ENCODE measurements at regions not wholly inside any gene's neighbourhood (a gene's known extent, or its start where the extent isn't known, plus 50 kb on each side); places are given as distances from the start of the nearest gene placed in this dataset.

DNA sequence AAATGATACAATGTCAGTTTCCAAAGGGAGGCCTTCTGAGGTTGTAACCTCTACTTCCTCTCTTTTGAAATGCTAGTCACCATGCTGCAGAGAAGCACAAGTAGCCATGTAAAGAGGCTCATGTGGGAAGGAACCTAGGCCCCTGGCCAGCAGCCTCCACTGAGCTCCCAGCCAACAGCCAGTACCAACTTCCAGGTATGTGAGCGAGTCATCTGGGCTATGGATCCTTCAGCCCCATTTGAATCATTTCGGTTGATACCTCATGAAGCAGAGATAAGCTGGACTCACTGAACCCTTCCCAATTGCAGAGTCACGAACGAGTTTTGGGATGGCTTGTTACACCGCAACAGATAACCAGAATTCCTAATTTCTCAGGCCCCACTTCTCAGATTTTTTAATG is 187.0 kb upstream of the LDB2 start:
- Histone ChIP-seq H3K4me3 (ENCODE audit: low read length) (no peak overlapping the region), H3K4me1 (ENCODE audit: control insufficient read depth, insufficient read depth, low read length) (no peaks in the 10 kb centered on the region), H3K9me3 (replicated peaks; ENCODE audit: control insufficient read depth, low read depth, low read length) (no peaks in the 10 kb centered on the region), H3K27me3 (ENCODE audit: control insufficient read depth, insufficient read depth, low read length) (no peaks in the 10 kb centered on the region), H3K36me3 (ENCODE audit: control insufficient read depth, insufficient read depth, low read length) (no peaks in the 10 kb centered on the region), H3K27ac (ENCODE audit: low read length) (no peak overlapping the region)
- WGBS (ENCODE audit: insufficient coverage), result 100% methylated on average over 1 of the region's 5 CpGs
- DNase-seq, result no peak

DNA sequence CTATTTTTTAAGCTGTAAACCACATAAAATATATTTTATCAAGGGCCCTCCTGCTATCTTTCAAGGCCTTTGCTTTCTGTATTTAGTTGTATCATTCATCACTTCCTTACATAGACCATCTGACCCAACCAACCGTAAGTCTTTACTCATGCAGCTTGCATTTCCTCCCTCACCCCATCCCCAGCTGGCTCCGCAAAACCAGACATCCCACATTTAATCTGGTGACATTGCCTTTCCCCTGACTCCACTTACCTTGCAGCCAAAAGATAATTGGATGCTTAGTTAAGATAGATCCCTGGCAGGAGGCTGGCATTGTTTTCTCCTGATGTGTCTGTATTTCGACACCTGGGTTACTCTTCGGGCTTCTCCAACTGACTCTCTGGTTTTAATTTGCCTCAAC is 183.7 kb upstream of the LDB2 start:
- Histone ChIP-seq H3K27ac (ENCODE audit: low read length) (no peak overlapping the region), H3K9me3 (replicated peaks; ENCODE audit: control insufficient read depth, low read depth, low read length) (no peaks in the 10 kb centered on the region), H3K4me3 (ENCODE audit: low read length) (no peak overlapping the region), H3K4me1 (ENCODE audit: control insufficient read depth, insufficient read depth, low read length) (no peaks in the 10 kb centered on the region), H3K27me3 (ENCODE audit: control insufficient read depth, insufficient read depth, low read length) (no peaks in the 10 kb centered on the region), H3K36me3 (ENCODE audit: control insufficient read depth, insufficient read depth, low read length) (no peaks in the 10 kb centered on the region)
- WGBS (ENCODE audit: insufficient coverage), result 54% methylated on average over 3 of the region's 4 CpGs
- DNase-seq, result no peak

DNA sequence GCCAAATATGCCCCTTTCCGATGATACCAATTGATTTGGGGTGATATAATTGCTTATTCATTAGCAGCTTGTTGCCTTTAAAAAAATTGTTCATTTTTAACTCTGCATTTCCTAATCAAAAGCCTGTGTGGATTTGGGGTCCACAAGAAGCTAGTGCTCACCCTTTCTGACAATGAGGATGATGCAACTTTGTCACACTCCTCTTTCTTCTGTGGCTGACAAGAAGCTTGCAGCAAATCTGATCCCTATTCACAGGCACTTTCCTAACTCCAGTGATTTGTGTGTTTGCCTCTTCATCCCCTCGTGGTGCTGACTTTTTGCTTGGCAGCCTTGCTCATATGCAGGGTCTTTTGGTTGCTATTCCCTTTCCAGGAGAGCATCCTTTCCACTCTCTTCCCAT is 182.7 kb upstream of the LDB2 start:
- 58% methylated on average over 1 of the region's 2 CpGs for WGBS (ENCODE audit: insufficient coverage)

DNA sequence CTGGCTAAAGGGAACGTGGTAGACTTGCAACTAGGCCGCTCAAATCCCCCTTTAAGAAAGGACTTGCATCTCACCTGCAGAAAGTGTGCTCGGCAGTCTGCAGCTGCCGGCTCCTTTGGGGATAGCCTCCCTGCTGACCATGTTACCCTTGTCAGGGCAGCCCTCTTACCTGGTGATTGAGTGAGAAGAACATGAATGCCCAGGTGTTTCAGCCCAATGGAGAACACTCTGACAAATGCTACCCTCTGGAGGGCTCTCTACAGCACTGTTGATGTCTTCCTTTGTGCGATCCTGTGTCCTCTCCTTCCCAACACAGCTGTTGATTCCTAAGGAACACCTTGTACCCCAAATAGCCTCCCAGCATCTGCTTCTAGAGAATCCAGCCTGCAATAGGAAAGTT is 178.7 kb upstream of the LDB2 start:
- no peaks in the 10 kb centered on the region for H3K9me3 ChIP-seq (replicated peaks; ENCODE audit: control insufficient read depth, low read depth, low read length)
- H3K4me3 ChIP-seq (ENCODE audit: low read length), result no peak overlapping the region
- no peaks in the 10 kb centered on the region for H3K4me1 ChIP-seq (ENCODE audit: control insufficient read depth, insufficient read depth, low read length)
- no peak for DNase-seq
- no peaks in the 10 kb centered on the region for H3K36me3 ChIP-seq (ENCODE audit: control insufficient read depth, insufficient read depth, low read length)
- H3K27me3 ChIP-seq (ENCODE audit: control insufficient read depth, insufficient read depth, low read length), result no peaks in the 10 kb centered on the region
- 86% methylated on average over 3 of the region's 5 CpGs for WGBS (ENCODE audit: insufficient coverage)
- H3K27ac ChIP-seq (ENCODE audit: low read length), result no peak overlapping the region

More for the DNA sequence above, 182.7 kb upstream of the LDB2 start:
- Histone ChIP-seq H3K36me3 (ENCODE audit: control insufficient read depth, insufficient read depth, low read length) (no peaks in the 10 kb centered on the region), H3K4me1 (ENCODE audit: control insufficient read depth, insufficient read depth, low read length) (no peaks in the 10 kb centered on the region), H3K27ac (ENCODE audit: low read length) (no peak overlapping the region), H3K27me3 (ENCODE audit: control insufficient read depth, insufficient read depth, low read length) (no peaks in the 10 kb centered on the region), H3K9me3 (replicated peaks; ENCODE audit: control insufficient read depth, low read depth, low read length) (no peaks in the 10 kb centered on the region), H3K4me3 (ENCODE audit: low read length) (no peak overlapping the region)
- no peak for DNase-seq

DNA sequence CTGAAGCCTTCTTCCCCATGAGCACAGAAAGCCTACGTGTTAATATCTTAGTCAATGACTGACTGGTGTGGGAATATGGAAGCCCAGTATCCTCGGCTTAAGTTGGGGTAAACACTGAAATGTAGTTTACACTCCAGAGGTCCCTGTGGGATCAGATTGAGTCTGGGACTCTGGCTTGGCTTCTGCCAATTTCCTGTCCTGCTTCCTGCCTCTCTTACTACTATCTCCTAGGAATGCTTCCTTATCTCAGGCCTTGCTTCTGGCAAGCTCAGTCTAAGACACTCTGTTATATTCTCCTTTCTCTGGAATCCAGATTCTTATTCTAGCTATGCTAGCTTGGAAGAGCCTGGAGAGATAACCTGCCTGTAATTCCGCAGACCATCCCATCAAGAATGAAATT is 174.0 kb upstream of the LDB2 start:
- Histone ChIP-seq H3K27ac (ENCODE audit: low read length) (no peak overlapping the region), H3K4me1 (ENCODE audit: control insufficient read depth, insufficient read depth, low read length) (no peaks in the 10 kb centered on the region), H3K9me3 (replicated peaks; ENCODE audit: control insufficient read depth, low read depth, low read length) (no peaks in the 10 kb centered on the region), H3K36me3 (ENCODE audit: control insufficient read depth, insufficient read depth, low read length) (no peaks in the 10 kb centered on the region), H3K4me3 (ENCODE audit: low read length) (no peak overlapping the region), H3K27me3 (ENCODE audit: control insufficient read depth, insufficient read depth, low read length) (no peaks in the 10 kb centered on the region)
- no peak for DNase-seq
- WGBS (ENCODE audit: insufficient coverage), result 80% methylated on average over 1 of the region's 3 CpGs

DNA sequence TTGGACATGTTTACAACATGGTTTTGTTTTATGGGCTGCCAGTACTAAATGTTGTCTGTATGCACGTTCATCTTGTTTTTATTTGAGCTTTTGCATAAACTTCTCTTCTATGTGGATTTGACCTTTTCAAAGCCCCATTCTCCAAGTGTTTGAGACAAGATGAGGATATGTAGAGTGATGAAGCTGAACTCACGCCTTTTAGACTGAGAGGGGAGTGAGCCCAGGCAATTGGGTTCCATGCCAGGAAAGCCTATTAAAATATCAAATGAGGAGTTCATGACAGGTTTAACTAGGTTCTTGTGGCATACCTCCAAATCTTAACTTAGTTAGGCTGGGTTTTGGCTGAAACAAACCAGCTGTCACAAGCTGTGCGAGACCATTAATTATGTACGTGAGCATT is 170.4 kb upstream of the LDB2 start:
- Histone ChIP-seq H3K4me1 (ENCODE audit: control insufficient read depth, insufficient read depth, low read length) (no peaks in the 10 kb centered on the region), H3K4me3 (ENCODE audit: low read length) (no peak overlapping the region), H3K36me3 (ENCODE audit: control insufficient read depth, insufficient read depth, low read length) (no peaks in the 10 kb centered on the region), H3K27me3 (ENCODE audit: control insufficient read depth, insufficient read depth, low read length) (no peaks in the 10 kb centered on the region), H3K9me3 (replicated peaks; ENCODE audit: control insufficient read depth, low read depth, low read length) (no peaks in the 10 kb centered on the region), H3K27ac (ENCODE audit: low read length) (no peak overlapping the region)
- 67% methylated on average over 1 of the region's 4 CpGs for WGBS (ENCODE audit: insufficient coverage)
- DNase-seq, result no peak

DNA sequence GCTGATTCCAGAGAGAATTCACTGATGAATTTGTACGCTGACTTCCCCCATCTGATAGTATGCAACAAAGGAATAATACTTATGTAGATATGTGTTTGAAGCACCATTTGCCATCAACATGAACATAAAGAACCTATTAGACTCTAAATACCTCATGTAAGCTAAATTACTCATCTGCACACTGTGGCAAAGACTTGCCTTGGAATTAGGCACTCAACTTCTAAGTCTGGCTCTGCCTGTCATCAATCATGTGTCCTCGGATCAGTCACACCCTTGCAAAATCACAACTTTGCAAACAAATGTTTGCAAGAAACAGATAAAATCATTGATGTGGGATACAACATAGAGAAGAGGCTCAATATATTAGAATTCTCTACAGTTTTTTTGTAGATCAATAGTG is 169.9 kb upstream of the LDB2 start:
- Histone ChIP-seq H3K27ac (ENCODE audit: low read length) (no peak overlapping the region), H3K4me3 (ENCODE audit: low read length) (no peak overlapping the region), H3K9me3 (replicated peaks; ENCODE audit: control insufficient read depth, low read depth, low read length) (no peaks in the 10 kb centered on the region), H3K36me3 (ENCODE audit: control insufficient read depth, insufficient read depth, low read length) (no peaks in the 10 kb centered on the region), H3K27me3 (ENCODE audit: control insufficient read depth, insufficient read depth, low read length) (no peaks in the 10 kb centered on the region), H3K4me1 (ENCODE audit: control insufficient read depth, insufficient read depth, low read length) (no peaks in the 10 kb centered on the region)
- WGBS (ENCODE audit: insufficient coverage), result no CpG with 5 or more reads among the region's 2 CpGs
- DNase-seq, result no peak

DNA sequence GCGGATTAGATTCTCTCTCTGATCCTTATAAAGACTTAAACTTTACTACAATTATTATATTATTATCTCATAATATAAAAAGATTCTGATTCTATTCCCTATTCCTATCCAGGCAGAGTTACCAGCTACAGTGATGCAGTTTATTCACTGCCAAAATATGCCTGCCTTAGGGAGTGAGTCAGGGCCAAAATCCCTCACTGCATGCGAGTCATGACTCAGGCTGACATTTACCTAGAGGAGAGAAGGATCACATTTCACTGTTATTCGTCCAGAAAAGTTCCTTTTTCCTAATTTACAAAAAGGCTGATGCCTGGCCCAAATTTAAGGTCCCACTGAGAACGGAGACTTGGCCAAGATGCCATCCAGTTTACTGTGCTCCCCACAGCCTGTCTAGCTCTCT is 168.5 kb upstream of the LDB2 start:
- H3K4me3 ChIP-seq (ENCODE audit: low read length), result no peak overlapping the region
- 45% methylated on average over 2 of the region's 4 CpGs for WGBS (ENCODE audit: insufficient coverage)
- H3K4me1 ChIP-seq (ENCODE audit: control insufficient read depth, insufficient read depth, low read length), result no peaks in the 10 kb centered on the region
- H3K27me3 ChIP-seq (ENCODE audit: control insufficient read depth, insufficient read depth, low read length), result no peaks in the 10 kb centered on the region
- no peak overlapping the region for H3K27ac ChIP-seq (ENCODE audit: low read length)
- peak; percentile 11 for DNase-seq
- H3K36me3 ChIP-seq (ENCODE audit: control insufficient read depth, insufficient read depth, low read length), result no peaks in the 10 kb centered on the region
- no peaks in the 10 kb centered on the region for H3K9me3 ChIP-seq (replicated peaks; ENCODE audit: control insufficient read depth, low read depth, low read length)

DNA sequence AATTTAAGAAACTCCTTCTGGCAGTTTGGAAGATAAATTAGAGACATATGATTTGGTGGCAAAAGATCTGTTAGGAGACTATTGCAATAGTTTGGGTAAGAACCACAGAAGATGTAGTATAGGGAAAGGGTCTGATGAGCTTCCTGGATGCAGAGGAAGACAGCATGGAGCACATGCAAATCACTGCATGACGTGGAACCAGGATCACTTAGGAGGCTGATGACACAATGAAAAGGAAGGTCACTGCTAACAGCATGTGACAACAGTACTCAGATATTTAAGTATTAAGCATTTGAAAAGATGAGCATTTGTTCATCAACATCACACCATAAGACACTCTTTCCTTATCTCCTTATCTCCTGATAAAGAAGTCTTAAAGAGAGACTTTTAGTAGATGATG is 167.8 kb upstream of the LDB2 start:
- Histone ChIP-seq H3K9me3 (replicated peaks; ENCODE audit: control insufficient read depth, low read depth, low read length) (no peaks in the 10 kb centered on the region), H3K27me3 (ENCODE audit: control insufficient read depth, insufficient read depth, low read length) (no peaks in the 10 kb centered on the region), H3K36me3 (ENCODE audit: control insufficient read depth, insufficient read depth, low read length) (no peaks in the 10 kb centered on the region), H3K4me1 (ENCODE audit: control insufficient read depth, insufficient read depth, low read length) (no peaks in the 10 kb centered on the region), H3K27ac (ENCODE audit: low read length) (no peak overlapping the region), H3K4me3 (ENCODE audit: low read length) (no peak overlapping the region)
- WGBS (ENCODE audit: insufficient coverage), result no CpG with 5 or more reads among the region's 1 CpG
- DNase-seq, result no peak

DNA sequence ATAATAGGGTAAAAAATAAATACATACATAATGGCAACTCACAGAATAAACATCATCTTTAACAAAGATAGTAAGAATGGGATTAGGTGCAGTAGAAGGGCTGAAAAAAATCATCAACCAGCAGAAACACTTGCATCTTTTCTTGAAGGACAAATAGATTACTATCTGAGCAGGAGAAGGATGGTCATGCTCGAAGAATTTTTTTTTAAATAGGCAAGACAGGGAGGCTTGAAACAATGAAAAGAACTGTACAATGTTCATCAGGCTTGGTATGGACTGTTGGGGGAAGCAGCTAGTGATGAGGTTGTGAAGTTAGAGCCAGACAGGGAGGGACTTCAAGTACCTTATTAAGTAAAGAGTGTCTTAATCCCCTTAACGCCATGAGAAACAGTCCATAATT is 167.4 kb upstream of the LDB2 start:
- H3K4me3 ChIP-seq (ENCODE audit: low read length), result no peak overlapping the region
- H3K27ac ChIP-seq (ENCODE audit: low read length), result no peak overlapping the region
- H3K9me3 ChIP-seq (replicated peaks; ENCODE audit: control insufficient read depth, low read depth, low read length), result no peaks in the 10 kb centered on the region
- H3K27me3 ChIP-seq (ENCODE audit: control insufficient read depth, insufficient read depth, low read length), result no peaks in the 10 kb centered on the region
- H3K4me1 ChIP-seq (ENCODE audit: control insufficient read depth, insufficient read depth, low read length), result no peaks in the 10 kb centered on the region
- no peak for DNase-seq
- no peaks in the 10 kb centered on the region for H3K36me3 ChIP-seq (ENCODE audit: control insufficient read depth, insufficient read depth, low read length)
- WGBS (ENCODE audit: insufficient coverage), result 100% methylated on average over 1 of the region's 2 CpGs

DNA sequence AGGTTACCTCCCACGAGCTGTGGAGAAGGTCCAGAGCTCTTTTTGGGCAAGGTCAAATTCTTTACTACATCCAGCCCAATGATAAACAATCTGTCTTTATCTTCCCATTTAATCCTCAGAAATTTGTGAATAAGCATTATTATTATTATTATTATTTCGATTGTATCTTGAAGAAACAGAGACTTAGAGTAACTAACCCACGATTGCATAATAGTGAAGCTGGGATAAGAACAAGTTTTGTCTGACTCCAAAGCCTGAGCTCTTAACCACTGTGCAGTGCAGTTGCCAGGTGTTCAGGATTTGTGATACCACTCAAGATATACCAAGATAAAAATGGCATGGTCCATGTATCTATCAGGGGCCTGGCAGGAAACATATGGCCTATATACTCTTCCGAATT is 166.5 kb upstream of the LDB2 start:
- Histone ChIP-seq H3K4me3 (ENCODE audit: low read length) (no peak overlapping the region), H3K36me3 (ENCODE audit: control insufficient read depth, insufficient read depth, low read length) (no peaks in the 10 kb centered on the region), H3K27ac (ENCODE audit: low read length) (no peak overlapping the region), H3K4me1 (ENCODE audit: control insufficient read depth, insufficient read depth, low read length) (peaks cover 3% of the 10 kb centered on the region), H3K9me3 (replicated peaks; ENCODE audit: control insufficient read depth, low read depth, low read length) (no peaks in the 10 kb centered on the region), H3K27me3 (ENCODE audit: control insufficient read depth, insufficient read depth, low read length) (no peaks in the 10 kb centered on the region)
- DNase-seq, result no peak
- 100% methylated on average over 1 of the region's 4 CpGs for WGBS (ENCODE audit: insufficient coverage)

All from muscle of leg (tissue), 3 donors.